ENCODE measurements at regions not wholly inside any gene's neighbourhood (a gene's known extent, or its start where the extent isn't known, plus 50 kb on each side); places are given as distances from the start of the nearest gene placed in this dataset.
"Not testable (repeated sequence)": the region's sequence is repeated elsewhere in the genome, so short reads cannot be mapped to it uniquely, and the experiment has no call there.

GRCh38 chr12:25794571-25794970, 163.9 kb upstream of the RASSF8 start:
- no peak for DNase-seq
- Histone ChIP-seq H3K36me3 (replicated peaks; ENCODE audit: control insufficient read depth, insufficient read depth, low read length) (no peaks in the 10 kb centered on the region), H3K4me3 (ENCODE audit: insufficient read depth, low read depth, low read length) (no peak overlapping the region), H3K27me3 (ENCODE audit: control insufficient read depth, insufficient read depth, low read length) (no peaks in the 10 kb centered on the region)

GRCh38 chr12:25796523-25797000, 161.9 kb upstream of the RASSF8 start:
- Histone ChIP-seq H3K4me3 (ENCODE audit: insufficient read depth, low read depth, low read length) (no peak overlapping the region), H3K27me3 (ENCODE audit: control insufficient read depth, insufficient read depth, low read length) (no peaks in the 10 kb centered on the region)
- no peak for DNase-seq

GRCh38 chr12:25797386-25797785, 161.1 kb upstream of the RASSF8 start:
- Histone ChIP-seq H3K27me3 (ENCODE audit: control insufficient read depth, insufficient read depth, low read length) (no peaks in the 10 kb centered on the region), H3K4me3 (ENCODE audit: insufficient read depth, low read depth, low read length) (no peak overlapping the region), H3K36me3 (replicated peaks; ENCODE audit: control insufficient read depth, insufficient read depth, low read length) (no peaks in the 10 kb centered on the region)
- DNase-seq, result no peak

More at GRCh38 chr12:25796523-25797000, 161.9 kb upstream of the RASSF8 start:
- no peaks in the 10 kb centered on the region for H3K36me3 ChIP-seq (replicated peaks; ENCODE audit: control insufficient read depth, insufficient read depth, low read length)

GRCh38 chr12:25797949-25798348, 160.5 kb upstream of the RASSF8 start:
- no peak for DNase-seq
- no peak overlapping the region for H3K4me3 ChIP-seq (ENCODE audit: insufficient read depth, low read depth, low read length)
- no peaks in the 10 kb centered on the region for H3K27me3 ChIP-seq (ENCODE audit: control insufficient read depth, insufficient read depth, low read length)

GRCh38 chr12:25800101-25800500, 158.4 kb upstream of the RASSF8 start:
- Histone ChIP-seq H3K4me3 (ENCODE audit: insufficient read depth, low read depth, low read length) (no peak overlapping the region), H3K36me3 (replicated peaks; ENCODE audit: control insufficient read depth, insufficient read depth, low read length) (no peaks in the 10 kb centered on the region), H3K27me3 (ENCODE audit: control insufficient read depth, insufficient read depth, low read length) (no peaks in the 10 kb centered on the region)
- DNase-seq, result no peak

More at GRCh38 chr12:25797949-25798348, 160.5 kb upstream of the RASSF8 start:
- H3K36me3 ChIP-seq (replicated peaks; ENCODE audit: control insufficient read depth, insufficient read depth, low read length), result no peaks in the 10 kb centered on the region

GRCh38 chr12:25801734-25802133, 156.7 kb upstream of the RASSF8 start:
- Histone ChIP-seq H3K4me3 (ENCODE audit: insufficient read depth, low read depth, low read length) (no peak overlapping the region), H3K36me3 (replicated peaks; ENCODE audit: control insufficient read depth, insufficient read depth, low read length) (no peaks in the 10 kb centered on the region)
- no peak for DNase-seq

GRCh38 chr12:25802143-25802542, 156.3 kb upstream of the RASSF8 start:
- H3K36me3 ChIP-seq (replicated peaks; ENCODE audit: control insufficient read depth, insufficient read depth, low read length), result no peaks in the 10 kb centered on the region
- H3K27me3 ChIP-seq (ENCODE audit: control insufficient read depth, insufficient read depth, low read length), result no peaks in the 10 kb centered on the region
- no peak for DNase-seq
- no peak overlapping the region for H3K4me3 ChIP-seq (ENCODE audit: insufficient read depth, low read depth, low read length)

More at GRCh38 chr12:25801734-25802133, 156.7 kb upstream of the RASSF8 start:
- H3K27me3 ChIP-seq (ENCODE audit: control insufficient read depth, insufficient read depth, low read length), result no peaks in the 10 kb centered on the region

GRCh38 chr12:25803029-25803664, 155.3 kb upstream of the RASSF8 start:
- not testable (repeated sequence) for H3K4me3 ChIP-seq (ENCODE audit: insufficient read depth, low read depth, low read length); H3K27me3 ChIP-seq (ENCODE audit: control insufficient read depth, insufficient read depth, low read length); DNase-seq; H3K36me3 ChIP-seq (replicated peaks; ENCODE audit: control insufficient read depth, insufficient read depth, low read length)

- not testable (repeated sequence) for DNase-seq; H3K27me3 ChIP-seq (ENCODE audit: control insufficient read depth, insufficient read depth, low read length); H3K36me3 ChIP-seq (replicated peaks; ENCODE audit: control insufficient read depth, insufficient read depth, low read length); H3K4me3 ChIP-seq (ENCODE audit: insufficient read depth, low read depth, low read length)
Measured at GRCh38 chr12:25804286-25804685, 154.2 kb upstream of the RASSF8 start.

GRCh38 chr12:25806271-25806670, 152.2 kb upstream of the RASSF8 start:
- no peaks in the 10 kb centered on the region for H3K36me3 ChIP-seq (replicated peaks; ENCODE audit: control insufficient read depth, insufficient read depth, low read length)
- no peak overlapping the region for H3K4me3 ChIP-seq (ENCODE audit: insufficient read depth, low read depth, low read length)
- DNase-seq, result no peak
- no peaks in the 10 kb centered on the region for H3K27me3 ChIP-seq (ENCODE audit: control insufficient read depth, insufficient read depth, low read length)

GRCh38 chr12:25808604-25809003, 149.9 kb upstream of the RASSF8 start:
- no peaks in the 10 kb centered on the region for H3K36me3 ChIP-seq (replicated peaks; ENCODE audit: control insufficient read depth, insufficient read depth, low read length)
- DNase-seq, result no peak
- no peak overlapping the region for H3K4me3 ChIP-seq (ENCODE audit: insufficient read depth, low read depth, low read length)
- no peaks in the 10 kb centered on the region for H3K27me3 ChIP-seq (ENCODE audit: control insufficient read depth, insufficient read depth, low read length)

- DNase-seq, result no peak
- Histone ChIP-seq H3K4me3 (ENCODE audit: insufficient read depth, low read depth, low read length) (no peak overlapping the region), H3K36me3 (replicated peaks; ENCODE audit: control insufficient read depth, insufficient read depth, low read length) (no peaks in the 10 kb centered on the region), H3K27me3 (ENCODE audit: control insufficient read depth, insufficient read depth, low read length) (no peaks in the 10 kb centered on the region)
Measured at GRCh38 chr12:25810683-25811082, 147.8 kb upstream of the RASSF8 start.

GRCh38 chr12:25811656-25812126, 146.8 kb upstream of the RASSF8 start:
- no peaks in the 10 kb centered on the region for H3K27me3 ChIP-seq (ENCODE audit: control insufficient read depth, insufficient read depth, low read length)
- H3K4me3 ChIP-seq (ENCODE audit: insufficient read depth, low read depth, low read length), result no peak overlapping the region
- DNase-seq, result no peak
- no peaks in the 10 kb centered on the region for H3K36me3 ChIP-seq (replicated peaks; ENCODE audit: control insufficient read depth, insufficient read depth, low read length)

- no peak for DNase-seq
- Histone ChIP-seq H3K4me3 (ENCODE audit: insufficient read depth, low read depth, low read length) (no peak overlapping the region), H3K27me3 (ENCODE audit: control insufficient read depth, insufficient read depth, low read length) (no peaks in the 10 kb centered on the region), H3K36me3 (replicated peaks; ENCODE audit: control insufficient read depth, insufficient read depth, low read length) (no peaks in the 10 kb centered on the region)
Measured at GRCh38 chr12:25812295-25812694, 146.2 kb upstream of the RASSF8 start.

- DNase-seq, result no peak
- no peaks in the 10 kb centered on the region for H3K27me3 ChIP-seq (ENCODE audit: control insufficient read depth, insufficient read depth, low read length)
Measured at GRCh38 chr12:25813843-25814242, 144.6 kb upstream of the RASSF8 start.

More at GRCh38 chr12:25813843-25814242, 144.6 kb upstream of the RASSF8 start:
- H3K36me3 ChIP-seq (replicated peaks; ENCODE audit: control insufficient read depth, insufficient read depth, low read length), result no peaks in the 10 kb centered on the region
- no peak overlapping the region for H3K4me3 ChIP-seq (ENCODE audit: insufficient read depth, low read depth, low read length)

All from H7 (cell line).